GM21576 (cell line): ENCODE measurements at regions not wholly inside any gene's neighbourhood (a gene's known extent, or its start where the extent isn't known, plus 50 kb on each side); places are given as distances from the start of the nearest gene placed in this dataset.

Experiments used
- ATAC-seq: cut with Tn5 transposase; IDR thresholded peaks from one replicate; pipeline ENCODE4 v1.9.1; 2021; ENCODE audit warnings: mild to moderate bottlenecking, moderate library complexity; ENCODE audit not compliant: unreplicated experiment

- ATAC-seq = no peak
Measured at GRCh38 chr6:19759117-19759880, 77.9 kb upstream of the ID4 start.

GRCh38 chr6:19761121-19761520 lies 76.0 kb upstream of the ID4 start:
- no peak for ATAC-seq

GRCh38 chr6:19771753-19772336 lies 65.3 kb upstream of the ID4 start:
- no peak for ATAC-seq

GRCh38 chr6:19772891-19773290 lies 64.3 kb upstream of the ID4 start:
- no peak for ATAC-seq

- ATAC-seq = no peak
Measured at GRCh38 chr6:19781269-19781668, 55.9 kb upstream of the ID4 start.

- no peak for ATAC-seq
Measured at GRCh38 chr6:19782588-19782987, 54.6 kb upstream of the ID4 start.
